ENCODE measurements at regions not wholly inside any gene's neighbourhood (a gene's known extent, or its start where the extent isn't known, plus 50 kb on each side); places are given as distances from the start of the nearest gene placed in this dataset.

DNA sequence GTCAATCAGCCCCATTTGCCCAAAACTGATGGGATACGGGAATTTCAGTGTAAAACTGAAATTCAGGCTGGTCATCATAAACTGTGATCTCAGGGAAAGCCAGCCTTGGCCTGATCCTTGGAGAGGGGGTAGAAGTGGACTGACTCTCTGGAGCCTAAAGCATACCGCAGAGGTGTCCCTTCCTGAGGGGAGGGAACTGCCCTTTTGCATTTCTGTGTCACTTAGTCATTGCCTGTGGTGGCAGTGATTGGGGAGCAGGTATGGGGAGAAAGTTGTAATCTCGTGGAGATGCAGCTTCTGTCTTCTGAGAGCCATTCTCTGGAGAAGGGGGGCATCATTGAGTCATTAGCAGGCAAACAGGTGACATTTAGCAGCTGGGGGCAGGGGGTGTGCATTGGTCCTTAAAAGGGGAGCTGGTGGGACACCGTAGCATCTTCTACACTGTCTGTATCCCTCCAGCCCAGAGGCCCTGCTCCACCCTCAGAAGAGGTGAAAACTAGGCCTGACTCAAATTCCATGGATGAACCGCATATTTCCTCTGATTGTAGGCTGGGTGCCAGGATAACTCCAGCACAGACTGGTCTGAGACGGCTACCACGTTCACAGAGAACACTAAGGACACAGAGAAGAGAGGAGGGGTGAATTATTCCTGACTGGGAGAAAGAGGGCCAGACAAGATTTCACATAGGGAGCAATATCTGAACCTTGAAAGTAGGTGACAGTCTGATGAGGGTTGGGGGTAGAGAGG is 143.3 kb downstream of the SEC61B start:
- H3K4me3 Mint-ChIP-seq, result no peak overlapping the region
- TF ChIP-seq, protein P1, sequence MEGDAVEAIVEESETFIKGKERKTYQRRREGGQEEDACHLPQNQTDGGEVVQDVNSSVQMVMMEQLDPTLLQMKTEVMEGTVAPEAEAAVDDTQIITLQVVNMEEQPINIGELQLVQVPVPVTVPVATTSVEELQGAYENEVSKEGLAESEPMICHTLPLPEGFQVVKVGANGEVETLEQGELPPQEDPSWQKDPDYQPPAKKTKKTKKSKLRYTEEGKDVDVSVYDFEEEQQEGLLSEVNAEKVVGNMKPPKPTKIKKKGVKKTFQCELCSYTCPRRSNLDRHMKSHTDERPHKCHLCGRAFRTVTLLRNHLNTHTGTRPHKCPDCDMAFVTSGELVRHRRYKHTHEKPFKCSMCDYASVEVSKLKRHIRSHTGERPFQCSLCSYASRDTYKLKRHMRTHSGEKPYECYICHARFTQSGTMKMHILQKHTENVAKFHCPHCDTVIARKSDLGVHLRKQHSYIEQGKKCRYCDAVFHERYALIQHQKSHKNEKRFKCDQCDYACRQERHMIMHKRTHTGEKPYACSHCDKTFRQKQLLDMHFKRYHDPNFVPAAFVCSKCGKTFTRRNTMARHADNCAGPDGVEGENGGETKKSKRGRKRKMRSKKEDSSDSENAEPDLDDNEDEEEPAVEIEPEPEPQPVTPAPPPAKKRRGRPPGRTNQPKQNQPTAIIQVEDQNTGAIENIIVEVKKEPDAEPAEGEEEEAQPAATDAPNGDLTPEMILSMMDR (IDR thresholded peaks at IDR 0.05; ENCODE audit: unreplicated experiment), result no peak
- peak in 1 of 2 experiments; percentile 46 for DNase-seq (ENCODE audit: low spot score in 2 of 2, unreplicated experiment in 2 of 2)
- peak overlapping the region; percentile 63 for H3K27ac Mint-ChIP-seq
- H3K36me3 Mint-ChIP-seq, result no peaks in the 10 kb centered on the region
- H3K9me3 Mint-ChIP-seq, result peaks cover 4% of the 10 kb centered on the region
- H3K4me1 Mint-ChIP-seq, result peaks cover 20% of the 10 kb centered on the region
- peaks cover 21% of the 10 kb centered on the region for H3K27me3 Mint-ChIP-seq (ENCODE audit: low read depth)

DNA sequence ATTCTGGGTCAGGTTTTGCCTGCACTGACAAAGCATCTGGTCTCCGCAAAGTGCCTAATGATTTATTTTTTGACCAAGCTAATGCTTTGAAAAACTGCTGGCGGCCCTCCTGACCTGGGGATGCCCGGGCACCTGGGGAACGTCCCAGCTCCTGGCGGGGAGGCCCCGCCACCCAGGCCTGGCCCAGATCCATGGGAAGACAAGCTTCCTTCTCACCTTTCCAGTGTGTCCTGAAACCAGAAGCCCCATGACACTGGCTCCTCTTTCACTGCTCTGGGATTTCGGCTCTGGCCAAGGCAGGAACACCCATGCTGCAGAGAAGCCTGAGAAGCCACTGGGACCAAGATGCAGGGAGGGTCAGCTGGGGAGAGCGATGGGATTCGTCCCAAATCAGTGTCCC is 144.1 kb downstream of the SEC61B start:
- H3K36me3 Mint-ChIP-seq, result no peaks in the 10 kb centered on the region
- H3K4me1 Mint-ChIP-seq, result peaks cover 20% of the 10 kb centered on the region
- no peak for DNase-seq (ENCODE audit: low spot score in 2 of 2, unreplicated experiment in 2 of 2)
- peaks cover 4% of the 10 kb centered on the region for H3K9me3 Mint-ChIP-seq
- peak overlapping the region; percentile 63 for H3K27ac Mint-ChIP-seq
- TF ChIP-seq, protein P1 (IDR thresholded peaks at IDR 0.05; ENCODE audit: unreplicated experiment), result no peak
- H3K4me3 Mint-ChIP-seq, result no peak overlapping the region
- H3K27me3 Mint-ChIP-seq (ENCODE audit: low read depth), result peaks cover 14% of the 10 kb centered on the region

DNA sequence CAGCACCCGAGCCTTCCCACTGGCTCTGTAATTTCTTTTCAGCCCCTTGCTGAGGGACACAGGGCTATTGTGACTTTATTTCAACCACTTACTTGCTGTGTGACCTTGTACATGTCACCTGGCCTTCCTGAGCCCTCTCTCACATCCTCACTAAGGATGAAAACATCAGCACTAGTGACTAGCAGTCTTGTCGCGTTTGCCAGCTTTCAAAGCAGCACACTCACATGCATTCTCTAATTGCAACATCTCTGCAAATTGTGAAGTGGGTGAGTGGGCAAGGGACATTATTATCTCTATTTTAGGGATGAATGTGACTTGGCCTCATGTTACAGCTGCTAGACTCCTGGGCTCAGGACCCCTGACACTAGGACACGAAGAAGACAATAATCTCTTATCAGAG is 144.5 kb downstream of the SEC61B start:
- no peak for DNase-seq (ENCODE audit: low spot score in 2 of 2, unreplicated experiment in 2 of 2)
- no peaks in the 10 kb centered on the region for H3K36me3 Mint-ChIP-seq
- TF ChIP-seq, protein P1 (IDR thresholded peaks at IDR 0.05; ENCODE audit: unreplicated experiment), result no peak

DNA sequence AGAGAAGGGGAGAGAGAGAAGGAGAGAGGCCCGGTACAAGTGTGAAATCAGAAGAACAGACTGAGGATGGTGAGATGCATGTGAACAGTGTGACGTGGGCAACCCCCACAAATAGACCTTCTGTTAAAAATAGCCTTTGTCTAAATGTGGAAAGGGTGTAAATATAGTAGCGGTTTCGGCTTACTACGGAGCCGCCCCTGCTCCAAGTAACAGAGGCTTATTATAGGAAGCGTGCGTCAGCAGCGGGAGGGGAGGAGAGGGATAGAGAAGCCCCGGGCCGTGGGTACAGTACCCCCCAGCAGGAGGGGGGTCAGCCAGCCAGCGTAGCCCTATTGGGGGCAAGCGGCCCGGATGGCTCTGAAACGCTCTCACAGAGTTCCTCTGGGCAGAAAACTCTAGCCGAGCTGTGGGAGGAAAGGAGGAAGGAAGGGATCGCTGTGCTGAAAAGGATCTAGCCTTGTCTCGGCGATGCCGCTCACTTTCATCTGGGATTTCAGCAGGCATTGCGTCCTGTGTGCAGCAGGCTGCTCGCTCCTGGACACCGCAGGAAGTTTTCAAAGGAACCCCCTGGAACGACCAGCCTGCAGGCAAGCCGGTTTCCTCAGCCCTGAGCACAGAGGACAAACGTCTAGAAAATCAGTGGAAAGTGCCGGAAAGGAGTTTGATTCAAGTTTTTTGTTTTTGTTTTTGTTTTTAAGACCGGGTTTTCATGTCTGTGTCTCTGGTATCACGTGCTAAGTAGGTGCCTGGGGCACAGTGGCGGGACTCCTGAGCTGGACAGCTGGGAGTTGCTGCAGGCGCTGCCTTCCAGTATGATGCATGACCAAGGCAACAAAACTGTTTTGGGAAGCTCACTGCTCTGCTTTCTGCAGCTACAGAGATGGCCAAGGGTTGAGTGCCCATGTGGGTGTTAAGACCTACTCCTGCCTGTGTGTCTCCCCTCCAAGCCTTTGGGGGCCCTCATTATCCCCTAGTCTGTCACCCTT is 146.6 kb downstream of the SEC61B start:
- H3K27me3 Mint-ChIP-seq (ENCODE audit: low read depth), result no peaks in the 10 kb centered on the region
- H3K4me1 Mint-ChIP-seq, result peaks cover 20% of the 10 kb centered on the region
- peaks cover 4% of the 10 kb centered on the region for H3K9me3 Mint-ChIP-seq
- no peaks in the 10 kb centered on the region for H3K36me3 Mint-ChIP-seq
- H3K4me3 Mint-ChIP-seq, result peak overlapping the region; percentile 32
- H3K27ac Mint-ChIP-seq, result no peak overlapping the region
- DNase-seq (ENCODE audit: low spot score in 2 of 2, unreplicated experiment in 2 of 2), result no peak
- TF ChIP-seq, protein P1 (IDR thresholded peaks at IDR 0.05; ENCODE audit: unreplicated experiment), result no peak

More for the DNA sequence above, 144.5 kb downstream of the SEC61B start:
- no peak overlapping the region for H3K4me3 Mint-ChIP-seq
- peaks cover 4% of the 10 kb centered on the region for H3K9me3 Mint-ChIP-seq
- H3K4me1 Mint-ChIP-seq, result peaks cover 20% of the 10 kb centered on the region
- peaks cover 10% of the 10 kb centered on the region for H3K27me3 Mint-ChIP-seq (ENCODE audit: low read depth)
- H3K27ac Mint-ChIP-seq, result no peak overlapping the region

DNA sequence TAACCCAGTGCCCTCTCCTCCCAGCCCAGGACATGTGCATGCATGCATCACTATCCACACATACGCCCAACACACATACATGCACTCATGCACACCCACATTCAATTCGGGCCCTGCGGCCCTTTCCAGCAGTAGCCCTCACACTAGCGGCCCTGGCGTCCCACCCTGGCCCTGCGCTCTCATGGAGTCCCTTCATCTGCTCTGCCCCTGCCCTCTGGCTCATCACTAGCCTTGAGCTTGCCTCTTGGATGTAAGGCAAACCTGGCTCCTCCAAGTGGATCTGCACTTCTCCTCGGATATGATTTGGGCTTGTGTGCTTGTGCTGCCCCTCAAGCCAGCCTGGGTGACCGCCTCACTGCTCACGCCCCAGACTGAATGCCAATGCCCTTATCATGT is 147.2 kb downstream of the SEC61B start:
- H3K36me3 Mint-ChIP-seq, result no peaks in the 10 kb centered on the region
- H3K4me3 Mint-ChIP-seq, result no peak overlapping the region
- H3K4me1 Mint-ChIP-seq, result peaks cover 20% of the 10 kb centered on the region
- DNase-seq (ENCODE audit: low spot score in 2 of 2, unreplicated experiment in 2 of 2), result no peak
- H3K9me3 Mint-ChIP-seq, result peaks cover 4% of the 10 kb centered on the region
- TF ChIP-seq, protein P1 (IDR thresholded peaks at IDR 0.05; ENCODE audit: unreplicated experiment), result no peak
- H3K27ac Mint-ChIP-seq, result no peak overlapping the region
- no peaks in the 10 kb centered on the region for H3K27me3 Mint-ChIP-seq (ENCODE audit: low read depth)
